ENCODE measurements at regions not wholly inside any gene's neighbourhood (a gene's known extent, or its start where the extent isn't known, plus 50 kb on each side); places are given as distances from the start of the nearest gene placed in this dataset.

DNA sequence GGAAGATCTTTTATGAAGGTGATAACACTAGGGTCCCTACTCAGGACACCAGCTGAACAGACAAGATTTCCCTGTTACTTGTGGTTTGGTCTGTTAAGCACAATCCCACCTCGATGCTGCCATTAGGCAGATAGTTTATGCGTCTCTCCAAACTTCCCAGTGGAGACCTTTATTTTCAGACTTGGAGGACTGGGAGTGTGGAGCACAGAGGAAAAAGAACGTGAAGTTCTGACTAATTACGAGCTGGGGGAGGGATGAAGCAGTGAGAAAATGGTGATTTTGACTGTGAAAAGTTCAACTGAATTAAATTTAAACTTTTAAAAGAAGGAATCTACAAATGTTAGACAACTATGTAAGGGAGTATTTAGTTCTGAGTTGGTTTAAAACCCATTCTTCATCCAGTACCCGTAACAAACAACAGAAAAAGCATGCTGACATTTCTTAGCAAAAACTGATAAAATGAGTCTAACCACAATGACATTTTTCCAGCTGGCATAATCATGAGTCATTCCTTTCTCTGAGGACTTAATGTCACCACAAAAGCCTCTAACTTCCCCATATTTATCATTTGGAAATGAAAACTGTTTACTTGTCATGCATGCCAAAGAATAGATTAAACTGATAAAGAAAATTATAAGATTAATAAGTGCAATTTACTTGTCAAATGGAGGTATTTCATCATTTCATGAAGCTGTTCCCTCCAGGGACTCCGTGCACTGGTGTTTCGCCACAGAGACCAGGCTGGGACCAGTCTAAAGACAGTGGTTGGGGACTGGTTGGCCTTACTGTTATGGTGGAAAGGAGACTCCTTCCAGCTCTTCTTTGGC lies 113.3 kb upstream of the SSTR4 start (continued):
- TF ChIP-seq AFF1 (IDR thresholded peaks at IDR 0.05; ENCODE audit: low read depth in 1 of 2, partially characterized antibody in 2 of 2) = no peak
- TF ChIP-seq ZNF445 (CRISPR knock-in tag; IDR thresholded peaks at IDR 0.05; ENCODE audit: low read depth) = no peak
- TF ChIP-seq ZNF407 (IDR thresholded peaks at IDR 0.05; ENCODE audit: low read depth) = no peak
- TF ChIP-seq ZNF197 (CRISPR knock-in tag; IDR thresholded peaks at IDR 0.05; ENCODE audit: low read depth) = no peak; the same call in 1 of the 2 replicates
- TF ChIP-seq CBX8 (IDR thresholded peaks at IDR 0.05; ENCODE audit: borderline replicate concordance, extremely low read depth, low read depth, low read length, poor library complexity, severe bottlenecking) = no peak
- 0 out of 2 replicates have a peak, but pooled peaks have one; percentile 30 for TF ChIP-seq POLR2H (tag; IDR thresholded peaks at IDR 0.05; ENCODE audit: low read depth)
- no peak for TF ChIP-seq RERE (CRISPR knock-in tag; IDR thresholded peaks at IDR 0.05; ENCODE audit: borderline replicate concordance)

Measured in K562 (cell line).